Neural progenitor cell (in vitro differentiated cells): ENCODE measurements at regions not wholly inside any gene's neighbourhood (a gene's known extent, or its start where the extent isn't known, plus 50 kb on each side); places are given as distances from the start of the nearest gene placed in this dataset.

Source experiments
- EZH2 ChIP-seq: fragments of 200-600 bp; sonication (generic); IDR thresholded peaks from 2 replicates; pipeline ENCODE4 v1.6.1; 2017; ENCODE audit warnings: antibody characterized with exemption, mild to moderate bottlenecking, moderate library complexity
- TF ChIP-seq, protein P1 (sequence below): fragments of 200-600 bp; sonication (generic); IDR thresholded peaks from 2 replicates; pipeline ENCODE4 v1.5.1; 2017; ENCODE audit warnings: antibody characterized with exemption, mild to moderate bottlenecking

- TF ChIP-seq, protein P1, sequence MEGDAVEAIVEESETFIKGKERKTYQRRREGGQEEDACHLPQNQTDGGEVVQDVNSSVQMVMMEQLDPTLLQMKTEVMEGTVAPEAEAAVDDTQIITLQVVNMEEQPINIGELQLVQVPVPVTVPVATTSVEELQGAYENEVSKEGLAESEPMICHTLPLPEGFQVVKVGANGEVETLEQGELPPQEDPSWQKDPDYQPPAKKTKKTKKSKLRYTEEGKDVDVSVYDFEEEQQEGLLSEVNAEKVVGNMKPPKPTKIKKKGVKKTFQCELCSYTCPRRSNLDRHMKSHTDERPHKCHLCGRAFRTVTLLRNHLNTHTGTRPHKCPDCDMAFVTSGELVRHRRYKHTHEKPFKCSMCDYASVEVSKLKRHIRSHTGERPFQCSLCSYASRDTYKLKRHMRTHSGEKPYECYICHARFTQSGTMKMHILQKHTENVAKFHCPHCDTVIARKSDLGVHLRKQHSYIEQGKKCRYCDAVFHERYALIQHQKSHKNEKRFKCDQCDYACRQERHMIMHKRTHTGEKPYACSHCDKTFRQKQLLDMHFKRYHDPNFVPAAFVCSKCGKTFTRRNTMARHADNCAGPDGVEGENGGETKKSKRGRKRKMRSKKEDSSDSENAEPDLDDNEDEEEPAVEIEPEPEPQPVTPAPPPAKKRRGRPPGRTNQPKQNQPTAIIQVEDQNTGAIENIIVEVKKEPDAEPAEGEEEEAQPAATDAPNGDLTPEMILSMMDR, result no peak
- no peak for TF ChIP-seq EZH2
Observed at GRCh38 chr14:98174041-98174440, 1098.0 kb downstream of the BCL11B start.
